ENCODE measurements at regions not wholly inside any gene's neighbourhood (a gene's known extent, or its start where the extent isn't known, plus 50 kb on each side); places are given as distances from the start of the nearest gene placed in this dataset.

GRCh38 chr13:104869501-104869900, 1666.0 kb downstream of the EFNB2 start:
- Histone ChIP-seq H3K4me3 (ENCODE audit: low read length) (no peak overlapping the region), H3K79me2 (ENCODE audit: low read length) (no peaks in the 10 kb centered on the region), H2AFZ (ENCODE audit: low read length) (no peak overlapping the region), H3K27me3 (ENCODE audit: low read length) (no peaks in the 10 kb centered on the region), H3K9me3 (ENCODE audit: low read length) (peaks cover 39% of the 10 kb centered on the region), H3K4me2 (ENCODE audit: low read depth, low read length, poor library complexity, severe bottlenecking) (no peak overlapping the region), H3K36me3 (ENCODE audit: insufficient read depth, low read length) (no peaks in the 10 kb centered on the region), H4K20me1 (ENCODE audit: insufficient read depth, low read depth, low read length) (no peaks in the 10 kb centered on the region), H3K9ac (ENCODE audit: low read length) (no peak overlapping the region), H3K9me2 (replicated peaks; ENCODE audit: insufficient read depth, low read length) (no peaks in the 10 kb centered on the region), H3K4me1 (ENCODE audit: low read length) (no peaks in the 10 kb centered on the region), H3K27ac (ENCODE audit: low read length) (no peak overlapping the region)
- DNase-seq = no peak

DNA sequence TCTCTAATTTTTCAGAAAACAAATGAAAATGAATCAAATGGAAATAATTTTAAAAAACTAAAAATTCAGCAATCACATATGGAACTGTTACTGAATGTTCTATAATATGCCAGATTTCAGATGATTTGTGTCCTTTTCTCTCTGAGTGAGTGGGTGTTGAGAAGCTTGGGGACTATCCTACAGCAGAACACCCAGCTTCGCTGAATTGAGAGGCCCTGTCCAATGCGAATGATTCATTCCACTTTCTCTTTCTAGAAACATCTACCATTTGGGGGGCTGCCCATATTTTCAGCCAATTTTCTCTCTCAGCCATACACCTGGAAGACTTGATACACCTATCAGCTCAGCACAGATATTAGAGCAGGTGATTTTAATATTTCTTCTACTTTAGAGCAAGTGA, 1666.7 kb downstream of the EFNB2 start:
- Histone ChIP-seq H3K27me3 (ENCODE audit: low read length) (no peaks in the 10 kb centered on the region), H3K4me1 (ENCODE audit: low read length) (no peaks in the 10 kb centered on the region), H3K4me3 (ENCODE audit: low read length) (no peak overlapping the region), H3K79me2 (ENCODE audit: low read length) (no peaks in the 10 kb centered on the region), H3K27ac (ENCODE audit: low read length) (no peak overlapping the region), H3K9me2 (replicated peaks; ENCODE audit: insufficient read depth, low read length) (no peaks in the 10 kb centered on the region), H3K9me3 (ENCODE audit: low read length) (peaks cover 36% of the 10 kb centered on the region), H3K36me3 (ENCODE audit: insufficient read depth, low read length) (no peaks in the 10 kb centered on the region), H3K4me2 (ENCODE audit: low read depth, low read length, poor library complexity, severe bottlenecking) (no peak overlapping the region), H2AFZ (ENCODE audit: low read length) (no peak overlapping the region), H4K20me1 (ENCODE audit: insufficient read depth, low read depth, low read length) (no peaks in the 10 kb centered on the region), H3K9ac (ENCODE audit: low read length) (no peak overlapping the region)
- no peak for DNase-seq

- Histone ChIP-seq H3K4me2 (ENCODE audit: low read depth, low read length, poor library complexity, severe bottlenecking) (no peak overlapping the region), H3K36me3 (ENCODE audit: insufficient read depth, low read length) (no peaks in the 10 kb centered on the region), H3K4me1 (ENCODE audit: low read length) (no peaks in the 10 kb centered on the region), H3K4me3 (ENCODE audit: low read length) (no peak overlapping the region), H3K79me2 (ENCODE audit: low read length) (no peaks in the 10 kb centered on the region), H4K20me1 (ENCODE audit: insufficient read depth, low read depth, low read length) (no peaks in the 10 kb centered on the region), H3K27me3 (ENCODE audit: low read length) (no peaks in the 10 kb centered on the region), H3K27ac (ENCODE audit: low read length) (no peak overlapping the region), H3K9ac (ENCODE audit: low read length) (no peak overlapping the region), H3K9me3 (ENCODE audit: low read length) (peaks cover 14% of the 10 kb centered on the region), H2AFZ (ENCODE audit: low read length) (no peak overlapping the region), H3K9me2 (replicated peaks; ENCODE audit: insufficient read depth, low read length) (no peaks in the 10 kb centered on the region)
- no peak for DNase-seq
These were observed 1679.9 kb downstream of the EFNB2 start for GRCh38 chr13:104855581-104855980.

DNA sequence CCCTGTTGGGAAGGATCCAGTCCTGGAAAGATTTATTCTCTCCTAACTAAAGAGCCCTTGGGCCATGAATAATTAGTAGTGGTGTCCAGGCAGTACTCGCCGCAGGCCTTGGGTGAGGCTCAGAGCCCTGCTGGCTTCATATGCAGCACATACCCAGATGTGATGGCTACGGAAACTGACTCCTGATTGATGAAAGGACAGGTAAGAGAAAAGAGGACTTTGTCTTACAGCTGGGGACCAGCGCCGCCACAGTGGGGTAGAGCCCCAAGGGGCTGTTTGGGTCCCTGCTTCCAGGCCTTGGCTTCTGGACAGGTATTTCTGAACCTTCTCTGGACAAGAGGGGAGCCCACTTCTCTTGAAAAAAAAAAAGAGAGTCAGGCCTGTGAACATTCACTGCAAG, 1680.8 kb downstream of the EFNB2 start:
- Histone ChIP-seq H3K9me3 (ENCODE audit: low read length) (peaks cover 9% of the 10 kb centered on the region), H3K9ac (ENCODE audit: low read length) (no peak overlapping the region), H3K4me2 (ENCODE audit: low read depth, low read length, poor library complexity, severe bottlenecking) (no peak overlapping the region), H4K20me1 (ENCODE audit: insufficient read depth, low read depth, low read length) (no peaks in the 10 kb centered on the region), H3K4me3 (ENCODE audit: low read length) (no peak overlapping the region), H3K36me3 (ENCODE audit: insufficient read depth, low read length) (no peaks in the 10 kb centered on the region), H3K9me2 (replicated peaks; ENCODE audit: insufficient read depth, low read length) (no peaks in the 10 kb centered on the region), H3K79me2 (ENCODE audit: low read length) (no peaks in the 10 kb centered on the region), H2AFZ (ENCODE audit: low read length) (no peak overlapping the region), H3K27ac (ENCODE audit: low read length) (no peak overlapping the region), H3K4me1 (ENCODE audit: low read length) (no peaks in the 10 kb centered on the region), H3K27me3 (ENCODE audit: low read length) (no peaks in the 10 kb centered on the region)
- no peak for DNase-seq

GRCh38 chr13:104854007-104854406, 1681.5 kb downstream of the EFNB2 start:
- H2AFZ ChIP-seq (ENCODE audit: low read length) = no peak overlapping the region

GRCh38 chr13:104847922-104848321, 1687.5 kb downstream of the EFNB2 start:
- no peaks in the 10 kb centered on the region for H4K20me1 ChIP-seq (ENCODE audit: insufficient read depth, low read depth, low read length)
- no peaks in the 10 kb centered on the region for H3K4me1 ChIP-seq (ENCODE audit: low read length)
- no peak overlapping the region for H3K27ac ChIP-seq (ENCODE audit: low read length)
- H3K9me3 ChIP-seq (ENCODE audit: low read length) = peaks cover 19% of the 10 kb centered on the region
- no peak overlapping the region for H3K4me2 ChIP-seq (ENCODE audit: low read depth, low read length, poor library complexity, severe bottlenecking)
- no peak overlapping the region for H3K9ac ChIP-seq (ENCODE audit: low read length)
- no peak overlapping the region for H2AFZ ChIP-seq (ENCODE audit: low read length)
- H3K79me2 ChIP-seq (ENCODE audit: low read length) = no peaks in the 10 kb centered on the region
- H3K9me2 ChIP-seq (replicated peaks; ENCODE audit: insufficient read depth, low read length) = no peaks in the 10 kb centered on the region
- no peaks in the 10 kb centered on the region for H3K27me3 ChIP-seq (ENCODE audit: low read length)
- H3K4me3 ChIP-seq (ENCODE audit: low read length) = no peak overlapping the region
- no peak for DNase-seq
- H3K36me3 ChIP-seq (ENCODE audit: insufficient read depth, low read length) = no peaks in the 10 kb centered on the region

More at GRCh38 chr13:104854007-104854406, 1681.5 kb downstream of the EFNB2 start:
- Histone ChIP-seq H3K4me2 (ENCODE audit: low read depth, low read length, poor library complexity, severe bottlenecking) (no peak overlapping the region), H3K9me3 (ENCODE audit: low read length) (peaks cover 9% of the 10 kb centered on the region), H3K4me3 (ENCODE audit: low read length) (no peak overlapping the region), H3K9me2 (replicated peaks; ENCODE audit: insufficient read depth, low read length) (no peaks in the 10 kb centered on the region), H3K9ac (ENCODE audit: low read length) (no peak overlapping the region), H3K27ac (ENCODE audit: low read length) (no peak overlapping the region), H3K27me3 (ENCODE audit: low read length) (no peaks in the 10 kb centered on the region), H4K20me1 (ENCODE audit: insufficient read depth, low read depth, low read length) (no peaks in the 10 kb centered on the region), H3K36me3 (ENCODE audit: insufficient read depth, low read length) (no peaks in the 10 kb centered on the region), H3K4me1 (ENCODE audit: low read length) (no peaks in the 10 kb centered on the region), H3K79me2 (ENCODE audit: low read length) (no peaks in the 10 kb centered on the region)
- DNase-seq = no peak

DNA sequence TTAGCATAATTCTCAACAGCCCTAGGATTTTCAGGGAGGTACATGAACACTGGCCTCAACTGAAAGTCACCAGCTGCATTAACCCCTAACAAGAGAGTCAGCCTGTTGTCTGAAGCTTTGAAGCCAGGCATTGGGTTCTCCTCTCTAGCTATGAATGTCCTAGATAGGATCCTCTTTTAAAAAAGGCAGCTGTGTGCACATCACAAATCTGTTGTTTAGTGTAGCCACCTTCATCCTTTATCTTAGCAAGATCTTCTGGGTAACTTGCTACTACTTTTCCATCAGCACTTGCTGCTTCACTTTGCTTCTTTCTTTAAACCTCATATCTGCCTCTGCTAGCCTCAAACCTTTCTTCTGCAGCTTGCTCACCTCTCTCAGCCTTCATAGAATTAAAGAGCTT, 1692.1 kb downstream of the EFNB2 start:
- Histone ChIP-seq H2AFZ (ENCODE audit: low read length) (no peak overlapping the region), H3K9me3 (ENCODE audit: low read length) (peaks cover 23% of the 10 kb centered on the region), H3K4me1 (ENCODE audit: low read length) (no peaks in the 10 kb centered on the region), H3K27me3 (ENCODE audit: low read length) (no peaks in the 10 kb centered on the region), H3K79me2 (ENCODE audit: low read length) (no peaks in the 10 kb centered on the region), H3K4me3 (ENCODE audit: low read length) (no peak overlapping the region), H3K9me2 (replicated peaks; ENCODE audit: insufficient read depth, low read length) (no peaks in the 10 kb centered on the region), H3K36me3 (ENCODE audit: insufficient read depth, low read length) (no peaks in the 10 kb centered on the region), H4K20me1 (ENCODE audit: insufficient read depth, low read depth, low read length) (no peaks in the 10 kb centered on the region), H3K4me2 (ENCODE audit: low read depth, low read length, poor library complexity, severe bottlenecking) (no peak overlapping the region), H3K9ac (ENCODE audit: low read length) (no peak overlapping the region), H3K27ac (ENCODE audit: low read length) (no peak overlapping the region)
- DNase-seq = no peak

DNA sequence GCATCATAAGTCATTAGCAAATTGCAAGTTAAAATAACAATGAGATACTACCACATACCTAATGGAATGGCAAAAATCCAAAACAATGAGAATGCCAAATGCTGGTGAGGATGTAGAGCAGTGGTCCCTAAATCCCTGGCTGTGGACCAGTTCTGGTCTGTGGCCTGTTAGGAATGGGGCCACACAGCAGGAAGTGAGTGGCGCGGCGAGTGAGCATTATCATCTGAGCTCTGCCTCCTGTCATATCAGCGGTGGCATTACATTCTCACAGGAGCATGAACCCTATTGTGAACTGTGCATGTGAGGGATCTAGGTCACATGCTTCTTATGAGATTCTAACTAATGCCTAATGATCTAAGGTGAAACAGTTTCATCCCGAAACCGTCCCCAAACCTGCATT, 1694.4 kb downstream of the EFNB2 start:
- Histone ChIP-seq H3K9ac (ENCODE audit: low read length) (no peak overlapping the region), H3K27me3 (ENCODE audit: low read length) (no peaks in the 10 kb centered on the region), H2AFZ (ENCODE audit: low read length) (no peak overlapping the region), H3K36me3 (ENCODE audit: insufficient read depth, low read length) (no peaks in the 10 kb centered on the region), H3K9me2 (replicated peaks; ENCODE audit: insufficient read depth, low read length) (no peaks in the 10 kb centered on the region), H3K79me2 (ENCODE audit: low read length) (no peaks in the 10 kb centered on the region), H3K4me1 (ENCODE audit: low read length) (no peaks in the 10 kb centered on the region), H3K4me3 (ENCODE audit: low read length) (no peak overlapping the region), H3K27ac (ENCODE audit: low read length) (no peak overlapping the region), H3K9me3 (ENCODE audit: low read length) (peaks cover 14% of the 10 kb centered on the region), H3K4me2 (ENCODE audit: low read depth, low read length, poor library complexity, severe bottlenecking) (no peak overlapping the region), H4K20me1 (ENCODE audit: insufficient read depth, low read depth, low read length) (no peaks in the 10 kb centered on the region)
- DNase-seq = no peak

- H2AFZ ChIP-seq (ENCODE audit: low read length) = no peak overlapping the region
- no peak overlapping the region for H3K4me2 ChIP-seq (ENCODE audit: low read depth, low read length, poor library complexity, severe bottlenecking)
These were observed 1697.7 kb downstream of the EFNB2 start for GRCh38 chr13:104837756-104838155.

More at GRCh38 chr13:104837756-104838155, 1697.7 kb downstream of the EFNB2 start:
- H3K4me3 ChIP-seq (ENCODE audit: low read length) = no peak overlapping the region
- no peak overlapping the region for H3K9ac ChIP-seq (ENCODE audit: low read length)
- no peaks in the 10 kb centered on the region for H3K36me3 ChIP-seq (ENCODE audit: insufficient read depth, low read length)
- no peaks in the 10 kb centered on the region for H3K4me1 ChIP-seq (ENCODE audit: low read length)
- H3K9me3 ChIP-seq (ENCODE audit: low read length) = peaks cover 17% of the 10 kb centered on the region
- no peaks in the 10 kb centered on the region for H3K9me2 ChIP-seq (replicated peaks; ENCODE audit: insufficient read depth, low read length)
- DNase-seq = no peak
- H3K79me2 ChIP-seq (ENCODE audit: low read length) = no peaks in the 10 kb centered on the region
- H4K20me1 ChIP-seq (ENCODE audit: insufficient read depth, low read depth, low read length) = no peaks in the 10 kb centered on the region
- H3K27ac ChIP-seq (ENCODE audit: low read length) = no peak overlapping the region
- H3K27me3 ChIP-seq (ENCODE audit: low read length) = no peaks in the 10 kb centered on the region
